ENCODE measurements at regions not wholly inside any gene's neighbourhood (a gene's known extent, or its start where the extent isn't known, plus 50 kb on each side); places are given as distances from the start of the nearest gene placed in this dataset.
"Not testable (repeated sequence)": the region's sequence is repeated elsewhere in the genome, so short reads cannot be mapped to it uniquely, and the experiment has no call there.

DNA sequence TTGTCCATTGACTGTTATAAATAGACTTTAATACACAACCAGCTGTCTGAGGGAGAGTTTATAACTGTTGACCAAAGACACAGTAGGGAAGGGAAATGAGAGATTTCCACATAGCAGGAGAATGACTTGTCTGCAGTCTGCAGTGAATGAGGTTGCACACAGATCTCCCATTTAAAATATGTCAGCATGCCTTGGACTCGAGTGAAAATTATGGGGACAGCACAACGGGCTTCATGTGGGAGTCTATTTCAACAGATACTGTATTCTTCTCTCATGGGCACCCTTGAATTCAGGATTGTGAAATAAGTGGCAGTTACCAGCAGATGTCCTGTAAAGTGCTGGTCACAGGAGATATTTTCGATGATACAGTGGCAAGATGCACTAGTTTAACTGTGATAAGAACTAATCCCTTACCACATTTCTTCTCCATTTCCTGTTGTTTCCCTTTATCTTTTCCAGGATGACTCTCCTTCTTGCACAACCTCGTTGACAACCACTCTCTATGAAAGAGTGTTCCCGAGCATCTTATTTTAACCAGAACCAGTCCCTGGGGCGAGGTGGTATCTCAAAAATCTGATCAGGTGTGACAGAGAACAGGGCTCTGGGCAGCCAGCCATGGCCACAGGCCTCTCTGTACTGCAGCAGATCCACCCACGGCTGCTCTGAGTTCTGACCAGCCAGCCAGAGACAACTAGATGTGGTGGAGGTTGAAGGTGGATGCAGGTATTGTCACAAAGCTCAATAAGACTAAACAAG is 51.5 kb upstream of the MAP3K1 start:
- DNase-seq (ENCODE audit: low read depth in 2 of 2) = no peak

DNA sequence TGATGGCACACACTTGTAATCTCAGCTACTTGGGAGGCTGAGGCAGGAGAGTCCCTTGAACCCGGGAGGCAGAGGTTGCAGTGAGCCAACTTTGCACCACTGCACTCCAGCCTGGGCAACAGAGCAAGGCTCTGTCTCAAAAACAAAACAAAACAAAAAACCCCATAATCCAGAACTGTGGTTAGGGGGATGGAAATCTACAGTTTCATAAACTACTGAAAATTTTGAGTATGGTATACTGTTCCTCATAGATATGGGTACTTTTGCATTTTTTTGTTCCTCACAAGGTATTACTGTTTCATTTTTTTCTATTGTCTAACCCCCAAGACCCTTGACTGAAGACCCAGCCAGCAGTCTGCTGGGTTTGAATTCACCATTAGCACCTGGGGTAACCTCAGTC is 52.2 kb upstream of the MAP3K1 start:
- DNase-seq (ENCODE audit: low read depth in 2 of 2) = no peak

- no peak for DNase-seq (ENCODE audit: low read depth in 2 of 2)
Measured at GRCh38 chr5:56761151-56761885, 54.0 kb upstream of the MAP3K1 start.

GRCh38 chr5:56760723-56761122 is 54.6 kb upstream of the MAP3K1 start:
- DNase-seq (ENCODE audit: low read depth in 2 of 2) = no peak

- no peak for DNase-seq (ENCODE audit: low read depth in 2 of 2)
Measured at GRCh38 chr5:56759521-56760216, 55.7 kb upstream of the MAP3K1 start.

DNA sequence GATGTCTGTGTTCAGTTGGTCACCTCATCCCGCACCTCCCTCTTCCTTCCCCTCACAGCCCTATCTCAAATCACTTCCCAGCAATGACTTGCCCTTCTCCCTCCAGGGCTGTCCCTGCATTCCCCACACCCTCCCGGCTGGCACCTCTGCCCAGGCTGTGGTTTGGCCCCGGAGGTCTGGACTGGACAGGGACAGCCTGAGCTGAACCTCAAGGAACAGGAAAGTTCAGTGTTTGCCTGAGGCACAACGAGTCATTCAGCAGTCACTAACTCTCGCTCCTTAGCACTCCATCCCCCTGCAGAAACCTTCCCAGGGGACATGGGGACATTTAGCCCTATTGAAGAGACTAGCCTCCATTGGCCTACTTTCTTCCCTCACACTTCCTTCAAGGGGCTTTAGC is 58.3 kb upstream of the MAP3K1 start:
- no peak for DNase-seq (ENCODE audit: low read depth in 2 of 2)

GRCh38 chr5:56755036-56755555 is 60.3 kb upstream of the MAP3K1 start:
- DNase-seq (ENCODE audit: low read depth in 2 of 2) = no peak

DNA sequence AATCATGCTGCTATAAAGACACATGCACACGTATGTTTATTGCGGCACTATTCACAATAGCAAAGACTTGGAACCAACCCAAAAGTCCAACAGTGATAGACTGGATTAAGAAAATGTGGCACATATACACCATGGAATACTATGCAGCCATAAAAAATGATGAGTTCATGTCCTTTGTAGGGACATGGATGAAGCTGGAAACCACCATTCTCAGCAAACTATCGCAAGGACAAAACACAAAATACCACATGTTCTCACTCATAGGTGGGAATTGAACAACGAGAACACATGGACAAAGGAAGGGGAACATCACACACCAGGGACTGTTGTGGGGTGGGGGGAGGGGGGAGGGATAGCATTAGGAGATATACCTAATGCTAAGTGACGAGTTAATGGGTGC is 61.8 kb upstream of the MAP3K1 start:
- DNase-seq (ENCODE audit: low read depth in 2 of 2) = not testable (repeated sequence)

GRCh38 chr5:56751572-56752313 is 63.6 kb upstream of the MAP3K1 start:
- no peak for DNase-seq (ENCODE audit: low read depth in 2 of 2)

GRCh38 chr5:56749842-56750241 is 65.5 kb upstream of the MAP3K1 start:
- DNase-seq (ENCODE audit: low read depth in 2 of 2) = no peak

GRCh38 chr5:56746553-56747339 is 68.6 kb upstream of the MAP3K1 start:
- no peak for DNase-seq (ENCODE audit: low read depth in 2 of 2)

- no peak for DNase-seq (ENCODE audit: low read depth in 2 of 2)
Measured at GRCh38 chr5:56745864-56746263, 69.5 kb upstream of the MAP3K1 start.

- no peak for DNase-seq (ENCODE audit: low read depth in 2 of 2)
Measured at GRCh38 chr5:56740868-56741267, 74.5 kb upstream of the MAP3K1 start.

DNA sequence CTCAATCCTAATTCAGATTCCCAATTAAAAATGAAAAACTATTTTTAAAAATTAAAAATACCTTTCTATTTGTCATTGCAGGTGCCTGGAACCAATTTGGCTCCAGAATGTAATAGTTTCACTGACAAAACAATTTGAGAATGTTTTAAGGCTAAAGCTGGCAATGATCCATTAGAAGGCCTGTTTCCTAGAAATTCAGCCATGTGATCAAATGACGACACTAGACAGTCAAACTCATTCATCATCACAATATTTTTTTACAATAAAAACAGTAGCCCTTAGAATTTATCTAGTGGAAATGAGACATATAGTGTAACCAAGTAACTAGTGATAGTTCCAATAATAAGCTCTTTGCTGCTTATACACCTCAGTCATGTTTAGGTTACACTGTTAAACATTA is 75.4 kb upstream of the MAP3K1 start:
- no peak for DNase-seq (ENCODE audit: low read depth in 2 of 2)

DNA sequence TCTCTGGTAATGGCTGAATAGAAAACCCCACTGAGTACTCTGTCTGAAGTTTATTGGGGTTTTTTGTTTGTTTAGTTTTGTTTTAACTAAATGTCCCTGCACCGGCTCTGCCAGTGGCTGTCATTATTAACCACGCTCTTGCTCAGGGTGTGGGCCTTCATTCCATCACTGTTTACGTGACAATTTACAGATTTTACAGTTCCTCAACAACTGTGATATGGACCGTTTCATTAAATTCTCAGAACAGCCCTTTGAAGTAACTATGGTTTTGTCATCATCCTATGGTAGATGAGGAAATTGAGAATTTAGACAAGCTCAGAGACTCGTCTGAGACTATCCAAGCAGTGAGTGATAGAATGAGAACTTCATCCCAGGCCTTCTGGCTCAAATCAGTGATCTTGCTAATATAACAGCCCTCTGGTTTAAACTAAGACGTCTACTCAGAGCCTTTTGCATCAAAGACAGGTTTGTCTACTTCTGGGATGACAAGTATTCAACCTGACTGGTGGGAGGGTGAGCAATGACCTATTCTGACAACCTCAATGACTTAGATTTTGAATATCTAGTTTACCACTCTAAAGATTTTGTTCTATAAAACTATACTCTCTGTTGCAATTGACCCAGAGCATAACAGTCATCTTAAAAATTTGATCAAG is 77.3 kb upstream of the MAP3K1 start:
- no peak for DNase-seq (ENCODE audit: low read depth in 2 of 2)

GRCh38 chr5:56737002-56737621 is 78.2 kb upstream of the MAP3K1 start:
- DNase-seq (ENCODE audit: low read depth in 2 of 2) = no peak

DNA sequence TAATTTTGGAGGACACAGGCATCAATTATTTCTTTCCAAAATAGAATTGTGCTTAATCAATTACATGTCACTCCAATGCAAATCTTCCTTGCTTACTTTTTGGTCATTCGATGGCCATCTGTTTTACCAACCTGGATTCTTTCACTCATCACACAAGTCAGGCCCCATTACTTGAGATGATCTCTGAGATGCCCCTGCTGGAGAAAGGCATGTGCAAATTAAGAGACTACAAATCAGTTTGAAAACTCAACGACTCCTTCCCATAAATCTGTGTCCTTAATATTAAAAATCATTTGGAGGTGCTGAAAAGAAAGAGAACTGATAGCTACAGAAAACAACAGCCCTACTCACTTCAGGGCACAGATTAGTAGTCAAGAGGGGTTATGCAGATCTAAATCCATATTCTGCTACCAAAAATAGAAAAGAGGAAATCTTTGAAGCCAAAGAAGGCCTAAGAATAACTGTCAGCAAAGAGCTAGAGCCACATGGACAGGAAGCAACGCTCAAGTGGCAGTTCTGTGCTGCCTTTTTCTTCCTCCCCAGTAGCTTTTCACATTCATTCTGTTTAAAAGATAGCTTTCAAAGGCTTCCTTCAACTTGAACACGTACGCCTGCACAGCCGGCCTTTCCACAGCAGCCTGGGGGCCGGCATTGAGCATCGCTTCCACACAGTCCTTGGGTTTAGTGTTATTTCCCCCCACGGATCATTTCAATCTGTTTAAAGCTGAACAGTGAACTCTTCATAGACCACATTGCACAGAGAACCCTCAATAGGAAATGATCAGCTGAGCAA is 79.3 kb upstream of the MAP3K1 start:
- no peak for DNase-seq (ENCODE audit: low read depth in 2 of 2)

GRCh38 chr5:56734091-56734694 is 81.2 kb upstream of the MAP3K1 start:
- DNase-seq (ENCODE audit: low read depth in 2 of 2) = no peak

GRCh38 chr5:56733580-56733979 is 81.8 kb upstream of the MAP3K1 start:
- DNase-seq (ENCODE audit: low read depth in 2 of 2) = no peak

All from stimulated activated CD4-positive, alpha-beta T cell treated with anti-CD3 and anti-CD28 coated beads, Interleukin-12 subunit alpha, Interleukin-12 subunit beta, amount 100 ng/mL, for 24 hours (primary cell).